Right lobe of liver (tissue), 4 donors: ENCODE measurements at regions not wholly inside any gene's neighbourhood (a gene's known extent, or its start where the extent isn't known, plus 50 kb on each side); places are given as distances from the start of the nearest gene placed in this dataset.

Experiments
- CTCF ChIP-seq, 4 donors: fragments of 200-600 bp in 3 of 4; fragments of 450-650 bp in 1 of 4; IDR thresholded peaks; one replicate each; pipeline versions ENCODE4 v1.5.1 to v1.8.0; 2016 to 2022; ENCODE audit warnings: antibody characterized with exemption in 4 of 4, mild to moderate bottlenecking in 2 of 4
- POLR2A ChIP-seq: fragments of 450-650 bp; IDR thresholded peaks from one replicate; pipeline ENCODE4 v1.6.1; 2017; ENCODE audit warnings: antibody characterized with exemption, mild to moderate bottlenecking
- donor health status: DM: no; HTN: no; CAD: no.
- donor health status: DM: no; HTN: no; CAD: no.
- donor health status: DM: no; HTN: yes; CAD: no.

DNA sequence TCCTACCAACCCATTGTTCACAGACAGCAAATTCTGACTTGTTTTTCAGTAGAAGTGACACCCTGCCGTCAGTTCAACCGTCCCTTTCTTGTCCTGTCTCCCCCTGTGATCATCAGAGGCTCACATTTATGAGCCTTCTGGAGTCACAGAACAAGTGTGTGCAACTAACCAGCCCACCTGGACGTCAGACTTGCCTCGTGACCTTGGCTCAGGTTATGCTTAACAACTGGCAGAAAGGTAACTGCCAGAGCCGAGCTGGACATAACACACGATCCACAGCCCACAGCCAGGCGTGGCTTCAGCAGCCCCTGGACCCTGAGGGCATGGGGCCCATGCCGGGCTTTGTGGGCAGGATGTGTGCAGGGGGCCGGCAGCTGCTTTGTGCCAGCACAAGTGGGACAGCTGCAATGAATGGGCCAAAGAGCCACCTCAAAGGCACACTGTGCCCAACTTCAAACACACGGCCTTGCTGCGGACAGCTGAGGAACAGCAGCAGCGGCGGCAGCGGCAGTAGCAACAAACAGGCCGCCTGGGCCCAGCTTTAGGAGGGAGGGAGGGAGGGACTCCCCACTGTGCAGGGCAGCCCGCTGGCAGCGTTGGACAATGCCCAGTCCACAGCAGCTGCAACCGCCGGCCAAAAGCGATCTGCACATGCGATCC, 103.9 kb downstream of the ZBTB18 start:
- TF ChIP-seq CTCF (IDR thresholded peaks at IDR 0.05) = no peak
- TF ChIP-seq POLR2A = no peak
